Left ventricle myocardium inferior (tissue), 1 donor: ENCODE measurements at regions not wholly inside any gene's neighbourhood (a gene's known extent, or its start where the extent isn't known, plus 50 kb on each side); places are given as distances from the start of the nearest gene placed in this dataset.

Experiments used
- DNase-seq: peaks from one replicate; pipeline ENCODE4 v3.0.0-alpha.2; 2020
- H3K27ac ChIP-seq: fragments of 200-600 bp; replicated peaks from 2 replicates; pipeline ENCODE4 v1.8.0; 2021
- H3K27me3 ChIP-seq: fragments of 200-600 bp; 2 replicates; pipeline ENCODE4 v1.8.0; 2021; ENCODE audit warnings: low read depth
- H3K36me3 ChIP-seq: fragments of 200-600 bp; 2 replicates; pipeline ENCODE4 v1.8.0; 2021
- H3K4me1 ChIP-seq: fragments of 200-600 bp; 2 replicates; pipeline ENCODE4 v1.8.0; 2021
- H3K4me3 ChIP-seq: fragments of 200-600 bp; 2 replicates; pipeline ENCODE4 v1.8.0; 2021; ENCODE audit warnings: mild to moderate bottlenecking, moderate library complexity
- H3K9me3 ChIP-seq: fragments of 200-600 bp; replicated peaks from 2 replicates; pipeline ENCODE4 v1.8.0; 2021
- intact Hi-C: fragments of 100-400 bp; cut with micrococcal nuclease; formaldehyde crosslinking; loops from one replicate; pipeline ENCODE4 v1.11.0; 2022
- TF ChIP-seq, protein P1 (sequence below): fragments of 200-600 bp; IDR thresholded peaks from 2 replicates; pipeline ENCODE4 v1.8.0; 2021; ENCODE audit warnings: antibody characterized with exemption, mild to moderate bottlenecking, borderline replicate concordance
- donor health status: DM: no; HTN: yes; CAD: no; lungs with severe emphysema.

DNA sequence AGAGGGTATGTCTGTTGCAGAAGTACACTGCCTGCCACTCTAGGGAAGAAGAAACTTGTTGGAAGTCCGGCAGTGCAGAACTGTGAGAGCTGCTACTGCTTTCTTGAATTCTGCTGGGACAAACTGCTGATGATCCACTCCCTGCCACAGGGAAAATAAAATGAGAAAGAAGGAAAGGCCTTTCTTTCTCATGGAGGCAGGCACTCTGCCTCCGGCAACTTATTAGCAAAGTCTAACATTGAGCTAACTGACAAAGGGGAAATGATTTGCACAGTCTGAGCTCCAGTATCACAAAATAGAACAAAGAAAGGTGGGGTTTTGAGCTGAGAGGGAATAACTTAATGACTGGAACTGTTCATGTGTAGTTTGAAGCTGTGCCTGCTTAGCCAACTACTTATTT is 134.6 kb downstream of the AASDHPPT start:
- no peaks in the 10 kb centered on the region for H3K4me1 ChIP-seq
- DNase-seq, result no peak
- H3K9me3 ChIP-seq, result peaks cover 15% of the 10 kb centered on the region
- H3K27ac ChIP-seq, result no peak overlapping the region
- TF ChIP-seq, protein P1, sequence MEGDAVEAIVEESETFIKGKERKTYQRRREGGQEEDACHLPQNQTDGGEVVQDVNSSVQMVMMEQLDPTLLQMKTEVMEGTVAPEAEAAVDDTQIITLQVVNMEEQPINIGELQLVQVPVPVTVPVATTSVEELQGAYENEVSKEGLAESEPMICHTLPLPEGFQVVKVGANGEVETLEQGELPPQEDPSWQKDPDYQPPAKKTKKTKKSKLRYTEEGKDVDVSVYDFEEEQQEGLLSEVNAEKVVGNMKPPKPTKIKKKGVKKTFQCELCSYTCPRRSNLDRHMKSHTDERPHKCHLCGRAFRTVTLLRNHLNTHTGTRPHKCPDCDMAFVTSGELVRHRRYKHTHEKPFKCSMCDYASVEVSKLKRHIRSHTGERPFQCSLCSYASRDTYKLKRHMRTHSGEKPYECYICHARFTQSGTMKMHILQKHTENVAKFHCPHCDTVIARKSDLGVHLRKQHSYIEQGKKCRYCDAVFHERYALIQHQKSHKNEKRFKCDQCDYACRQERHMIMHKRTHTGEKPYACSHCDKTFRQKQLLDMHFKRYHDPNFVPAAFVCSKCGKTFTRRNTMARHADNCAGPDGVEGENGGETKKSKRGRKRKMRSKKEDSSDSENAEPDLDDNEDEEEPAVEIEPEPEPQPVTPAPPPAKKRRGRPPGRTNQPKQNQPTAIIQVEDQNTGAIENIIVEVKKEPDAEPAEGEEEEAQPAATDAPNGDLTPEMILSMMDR, result no peak
- H3K27me3 ChIP-seq, result no peaks in the 10 kb centered on the region
- intact Hi-C loops, result no loop called here
- no peaks in the 10 kb centered on the region for H3K36me3 ChIP-seq
- no peak overlapping the region for H3K4me3 ChIP-seq

DNA sequence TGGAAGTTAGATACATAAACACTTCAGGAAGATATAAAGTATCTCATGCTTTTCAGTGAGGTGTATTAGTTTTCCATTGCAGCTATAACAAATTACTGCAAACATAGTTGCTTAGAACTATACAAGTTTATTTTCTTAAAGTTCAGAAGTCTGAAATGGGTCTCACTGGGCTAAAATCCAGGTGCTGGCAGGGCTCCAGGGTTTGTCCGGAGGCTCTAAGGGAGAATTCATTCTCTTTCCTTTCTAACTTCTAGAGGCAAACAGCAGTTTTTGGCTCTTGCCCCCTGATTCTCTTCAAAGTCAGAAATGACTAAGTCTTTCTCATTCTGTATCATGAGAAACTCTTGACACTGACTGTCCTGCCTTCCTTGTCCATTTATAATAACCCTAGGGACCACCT is 138.8 kb downstream of the AASDHPPT start:
- Histone ChIP-seq H3K27me3 (no peaks in the 10 kb centered on the region), H3K9me3 (peaks cover 15% of the 10 kb centered on the region), H3K27ac (no peak overlapping the region), H3K4me1 (no peaks in the 10 kb centered on the region), H3K36me3 (no peaks in the 10 kb centered on the region), H3K4me3 (no peak overlapping the region)
- TF ChIP-seq, protein P1, result no peak
- intact Hi-C loops, result no loop called here
- DNase-seq, result peak; percentile 42

DNA sequence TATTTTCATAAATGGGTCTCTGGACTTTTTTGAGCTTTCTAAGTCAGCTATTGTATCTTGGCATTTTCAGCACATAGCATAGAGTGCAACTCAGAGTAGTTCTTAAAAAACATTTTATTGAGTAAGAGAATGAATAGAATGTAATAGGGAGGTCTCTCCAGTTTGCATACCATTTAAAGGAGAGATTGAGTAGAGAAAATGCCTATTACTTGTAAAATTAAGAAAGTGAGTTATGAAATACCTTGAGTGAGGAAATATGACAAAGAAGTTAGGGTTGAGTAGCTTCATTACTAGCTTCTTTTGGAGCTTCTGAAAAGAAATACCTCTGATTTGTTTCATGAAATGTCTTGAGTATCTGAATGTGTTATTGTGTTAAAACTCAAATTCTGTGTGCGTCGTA is 140.0 kb downstream of the AASDHPPT start:
- H3K4me3 ChIP-seq, result no peak overlapping the region
- intact Hi-C loops, result no loop called here
- TF ChIP-seq, protein P1, result no peak
- no peaks in the 10 kb centered on the region for H3K36me3 ChIP-seq
- no peak for DNase-seq
- peaks cover 27% of the 10 kb centered on the region for H3K9me3 ChIP-seq
- no peaks in the 10 kb centered on the region for H3K4me1 ChIP-seq
- H3K27me3 ChIP-seq, result no peaks in the 10 kb centered on the region
- peak overlapping the region; percentile 22 for H3K27ac ChIP-seq

DNA sequence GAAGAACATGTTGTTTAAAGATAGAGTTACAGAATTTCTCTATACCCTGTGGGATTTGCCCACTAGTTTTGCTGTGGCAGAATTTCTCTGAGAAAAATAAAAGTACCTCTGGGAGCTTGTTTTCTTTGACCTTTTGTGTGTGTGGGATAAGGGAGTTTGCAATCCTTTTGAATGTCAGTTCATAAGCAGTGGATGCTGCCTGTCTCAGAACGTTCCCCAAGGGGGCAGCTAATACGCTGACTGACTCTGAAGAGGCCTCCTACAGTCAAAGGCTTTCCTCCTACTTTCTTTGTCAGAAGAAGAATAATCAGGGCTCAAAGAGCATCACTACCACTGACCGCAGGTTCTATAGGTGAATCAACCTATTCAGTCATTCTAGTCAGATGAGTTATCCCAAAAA is 140.6 kb downstream of the AASDHPPT start:
- Histone ChIP-seq H3K9me3 (peaks cover 33% of the 10 kb centered on the region), H3K36me3 (no peaks in the 10 kb centered on the region), H3K27me3 (no peaks in the 10 kb centered on the region), H3K4me3 (no peak overlapping the region), H3K4me1 (no peaks in the 10 kb centered on the region), H3K27ac (peak overlapping the region; percentile 41)
- TF ChIP-seq, protein P1, result no peak
- DNase-seq, result no peak
- intact Hi-C loops, result no loop called here

DNA sequence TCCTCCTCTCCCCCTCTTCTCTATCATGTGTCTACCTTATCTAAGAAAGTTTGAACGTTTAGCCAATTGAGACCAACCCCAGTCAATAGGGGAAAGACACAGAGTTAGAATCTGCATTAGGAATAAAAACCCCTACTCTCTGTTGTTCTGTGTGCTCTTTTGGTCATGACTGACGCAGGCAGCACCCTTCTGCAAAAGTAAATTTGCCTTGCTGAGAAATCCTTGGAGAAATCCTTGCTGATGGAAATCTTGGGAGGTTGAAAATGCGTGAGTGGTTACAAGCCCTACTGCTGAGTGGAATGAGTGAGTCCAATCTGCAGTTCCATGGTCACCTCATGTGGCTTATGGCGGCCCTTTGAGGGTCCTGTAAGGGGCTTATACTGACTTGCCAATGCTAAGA is 145.2 kb downstream of the AASDHPPT start:
- Histone ChIP-seq H3K4me1 (no peaks in the 10 kb centered on the region), H3K9me3 (peaks cover 36% of the 10 kb centered on the region), H3K36me3 (no peaks in the 10 kb centered on the region), H3K27me3 (no peaks in the 10 kb centered on the region), H3K4me3 (no peak overlapping the region), H3K27ac (no peak overlapping the region)
- intact Hi-C loops, result no loop called here
- TF ChIP-seq, protein P1, result no peak
- DNase-seq, result no peak

DNA sequence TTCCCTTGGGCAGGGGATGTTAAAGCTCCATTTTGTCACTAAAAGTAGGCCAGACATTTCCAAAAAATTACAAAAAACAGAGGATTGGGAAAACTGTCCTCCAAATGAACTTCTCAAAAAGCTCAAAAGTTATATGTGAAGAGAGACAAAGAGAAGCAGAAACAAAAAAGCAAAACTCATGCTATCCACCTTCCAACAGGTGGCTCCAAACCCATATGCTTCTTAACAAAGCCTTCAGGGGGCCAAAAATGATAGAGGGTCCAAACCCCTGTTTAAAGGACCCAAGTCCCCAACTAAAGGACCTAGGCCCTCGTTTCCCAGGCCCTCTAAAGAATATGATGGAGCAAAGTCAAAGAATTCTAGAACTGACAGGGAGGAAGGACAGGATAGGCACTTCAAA is 146.7 kb downstream of the AASDHPPT start:
- intact Hi-C loops, result no loop called here
- Histone ChIP-seq H3K27me3 (no peaks in the 10 kb centered on the region), H3K4me1 (no peaks in the 10 kb centered on the region), H3K36me3 (no peaks in the 10 kb centered on the region), H3K4me3 (no peak overlapping the region), H3K9me3 (peaks cover 39% of the 10 kb centered on the region), H3K27ac (no peak overlapping the region)
- TF ChIP-seq, protein P1, result no peak
- no peak for DNase-seq
